ENCODE measurements at regions not wholly inside any gene's neighbourhood (a gene's known extent, or its start where the extent isn't known, plus 50 kb on each side); places are given as distances from the start of the nearest gene placed in this dataset.
"Not testable (repeated sequence)": the region's sequence is repeated elsewhere in the genome, so short reads cannot be mapped to it uniquely, and the experiment has no call there.

GRCh38 chr3:147113293-147114044 is 292.9 kb downstream of the ZIC4 start:
- Mint-ChIP-seq H3K36me3 (no peaks in the 10 kb centered on the region), H3K27ac (no peak overlapping the region), H3K9me3 (peaks cover 3% of the 10 kb centered on the region in 2 donors), H3K4me1 (no peaks in the 10 kb centered on the region), H3K4me3 (no peak overlapping the region), H3K27me3 (no peaks in the 10 kb centered on the region)
- DNase-seq (no peak), ATAC-seq (replicated peaks) (no peak)

- H3K36me3 Mint-ChIP-seq = no peaks in the 10 kb centered on the region
- H3K4me1 Mint-ChIP-seq = no peaks in the 10 kb centered on the region
- H3K4me3 Mint-ChIP-seq = no peak overlapping the region
- H3K9me3 Mint-ChIP-seq = peaks cover 4 to 14% of the 10 kb centered on the region in 2 donors
- DNase-seq (no peak), ATAC-seq (replicated peaks) (no peak)
- no peaks in the 10 kb centered on the region for H3K27me3 Mint-ChIP-seq
- H3K27ac Mint-ChIP-seq = no peak overlapping the region
These were observed 307.3 kb downstream of the ZIC4 start for GRCh38 chr3:147099076-147099475.

GRCh38 chr3:147090461-147090860 is 315.9 kb downstream of the ZIC4 start:
- Mint-ChIP-seq H3K27ac (no peak overlapping the region), H3K27me3 (no peaks in the 10 kb centered on the region), H3K9me3 (no peaks in the 10 kb centered on the region), H3K36me3 (no peaks in the 10 kb centered on the region), H3K4me1 (no peaks in the 10 kb centered on the region), H3K4me3 (no peak overlapping the region)
- DNase-seq (no peak), ATAC-seq (replicated peaks) (no peak)

- Mint-ChIP-seq H3K4me1 (no peaks in the 10 kb centered on the region), H3K27ac (no peak overlapping the region), H3K36me3 (no peaks in the 10 kb centered on the region), H3K9me3 (no peaks in the 10 kb centered on the region), H3K4me3 (no peak overlapping the region), H3K27me3 (no peaks in the 10 kb centered on the region)
- ATAC-seq (replicated peaks) = no peak
- no peak for DNase-seq
These were observed 317.1 kb downstream of the ZIC4 start for GRCh38 chr3:147089286-147089685.

GRCh38 chr3:147059500-147059899 is 346.8 kb downstream of the ZIC4 start:
- H3K36me3 Mint-ChIP-seq; H3K27ac Mint-ChIP-seq; H3K27me3 Mint-ChIP-seq; DNase-seq; H3K9me3 Mint-ChIP-seq; ATAC-seq (replicated peaks); H3K4me3 Mint-ChIP-seq; H3K4me1 Mint-ChIP-seq: not testable (repeated sequence)

GRCh38 chr3:147049821-147050220 is 356.5 kb downstream of the ZIC4 start:
- H3K4me1 Mint-ChIP-seq = no peaks in the 10 kb centered on the region
- ATAC-seq (replicated peaks) = no peak
- no peak overlapping the region for H3K4me3 Mint-ChIP-seq
- no peak overlapping the region for H3K27ac Mint-ChIP-seq
- H3K9me3 Mint-ChIP-seq = peaks cover 9 to 10% of the 10 kb centered on the region in 2 donors
- no peaks in the 10 kb centered on the region for H3K27me3 Mint-ChIP-seq
- no peaks in the 10 kb centered on the region for H3K36me3 Mint-ChIP-seq
- DNase-seq = no peak

GRCh38 chr3:147049305-147049704 is 357.0 kb downstream of the ZIC4 start:
- no peak for DNase-seq
- H3K4me3 Mint-ChIP-seq = no peak overlapping the region

GRCh38 chr3:147046916-147047315 is 359.4 kb downstream of the ZIC4 start:
- Mint-ChIP-seq H3K4me1 (no peaks in the 10 kb centered on the region), H3K27me3 (no peaks in the 10 kb centered on the region), H3K27ac (no peak overlapping the region), H3K9me3 (peaks cover 3 to 6% of the 10 kb centered on the region in 2 donors), H3K36me3 (no peaks in the 10 kb centered on the region), H3K4me3 (no peak overlapping the region)
- ATAC-seq (replicated peaks) = no peak
- no peak for DNase-seq

More at GRCh38 chr3:147049305-147049704, 357.0 kb downstream of the ZIC4 start:
- no peaks in the 10 kb centered on the region for H3K27me3 Mint-ChIP-seq
- H3K36me3 Mint-ChIP-seq = no peaks in the 10 kb centered on the region
- no peak overlapping the region for H3K27ac Mint-ChIP-seq
- H3K4me1 Mint-ChIP-seq = no peaks in the 10 kb centered on the region
- no peak for ATAC-seq (replicated peaks)
- H3K9me3 Mint-ChIP-seq = peaks cover 9 to 10% of the 10 kb centered on the region in 2 donors

- H3K9me3 Mint-ChIP-seq = peaks cover 11 to 13% of the 10 kb centered on the region in 2 donors
- ATAC-seq (replicated peaks) = no peak
- no peaks in the 10 kb centered on the region for H3K4me1 Mint-ChIP-seq
- H3K27me3 Mint-ChIP-seq = no peaks in the 10 kb centered on the region
- H3K36me3 Mint-ChIP-seq = no peaks in the 10 kb centered on the region
- no peak overlapping the region for H3K27ac Mint-ChIP-seq
- H3K4me3 Mint-ChIP-seq = no peak overlapping the region
- DNase-seq = no peak
These were observed 367.9 kb downstream of the ZIC4 start for GRCh38 chr3:147038481-147038880.

GRCh38 chr3:147034359-147034758 is 372.0 kb downstream of the ZIC4 start:
- Mint-ChIP-seq H3K27ac (no peak overlapping the region), H3K27me3 (no peaks in the 10 kb centered on the region), H3K4me3 (no peak overlapping the region), H3K9me3 (peaks cover 11 to 13% of the 10 kb centered on the region in 2 donors), H3K4me1 (no peaks in the 10 kb centered on the region), H3K36me3 (no peaks in the 10 kb centered on the region)
- DNase-seq (no peak), ATAC-seq (replicated peaks) (no peak)

GRCh38 chr3:147030274-147030673 is 376.1 kb downstream of the ZIC4 start:
- Mint-ChIP-seq H3K36me3 (no peaks in the 10 kb centered on the region), H3K4me3 (no peak overlapping the region), H3K9me3 (peaks cover 8 to 10% of the 10 kb centered on the region in 2 donors), H3K27ac (no peak overlapping the region), H3K27me3 (no peaks in the 10 kb centered on the region), H3K4me1 (no peaks in the 10 kb centered on the region)
- no peak for ATAC-seq (replicated peaks)
- DNase-seq = no peak

- H3K36me3 Mint-ChIP-seq = no peaks in the 10 kb centered on the region
- ATAC-seq (replicated peaks) (no peak), DNase-seq (no peak)
- no peak overlapping the region for H3K4me3 Mint-ChIP-seq
- no peaks in the 10 kb centered on the region for H3K27me3 Mint-ChIP-seq
- no peak overlapping the region for H3K27ac Mint-ChIP-seq
- peaks cover 0 to 2% of the 10 kb centered on the region in 2 donors for H3K9me3 Mint-ChIP-seq
- no peaks in the 10 kb centered on the region for H3K4me1 Mint-ChIP-seq
These were observed 391.0 kb downstream of the ZIC4 start for GRCh38 chr3:147015334-147015733.

GRCh38 chr3:147008886-147009285 is 397.5 kb downstream of the ZIC4 start:
- H3K36me3 Mint-ChIP-seq = no peaks in the 10 kb centered on the region
- ATAC-seq (replicated peaks) (no peak), DNase-seq (no peak)
- no peak overlapping the region for H3K4me3 Mint-ChIP-seq
- no peaks in the 10 kb centered on the region for H3K27me3 Mint-ChIP-seq
- H3K9me3 Mint-ChIP-seq = peaks cover 0 to 5% of the 10 kb centered on the region in 2 donors
- H3K27ac Mint-ChIP-seq = no peak overlapping the region
- H3K4me1 Mint-ChIP-seq = no peaks in the 10 kb centered on the region

GRCh38 chr3:147008458-147008857 is 397.9 kb downstream of the ZIC4 start:
- Mint-ChIP-seq H3K27ac (no peak overlapping the region), H3K4me1 (no peaks in the 10 kb centered on the region), H3K27me3 (no peaks in the 10 kb centered on the region), H3K36me3 (no peaks in the 10 kb centered on the region), H3K4me3 (no peak overlapping the region), H3K9me3 (peaks cover 0 to 5% of the 10 kb centered on the region in 2 donors)
- no peak for ATAC-seq (replicated peaks)
- no peak for DNase-seq

- Mint-ChIP-seq H3K27ac (no peak overlapping the region), H3K4me3 (no peak overlapping the region), H3K4me1 (no peaks in the 10 kb centered on the region), H3K9me3 (peaks cover 0 to 5% of the 10 kb centered on the region in 2 donors), H3K27me3 (no peaks in the 10 kb centered on the region), H3K36me3 (no peaks in the 10 kb centered on the region)
- no peak for DNase-seq
- ATAC-seq (replicated peaks) = no peak
These were observed 398.6 kb downstream of the ZIC4 start for GRCh38 chr3:147007736-147008245.

Data from stimulated activated naive B cell treated with anti-CD40 and anti-IgM and Interleukin-4, amounts not matched to agents 10 μg/mL and 1 μg/mL and 100 μg/mL, for 72 hours (primary cell).